ENCODE measurements at regions not wholly inside any gene's neighbourhood (a gene's known extent, or its start where the extent isn't known, plus 50 kb on each side); places are given as distances from the start of the nearest gene placed in this dataset.

GRCh38 chr4:96097040-96097607 is 257.2 kb downstream of the PDHA2 start:
- Mint-ChIP-seq H3K9me3 (peaks cover 26% of the 10 kb centered on the region; the same call in 1 of the 2 replicates), H3K4me1 (ENCODE audit: low read depth) (no peaks in the 10 kb centered on the region), H3K27me3 (ENCODE audit: insufficient read depth) (no peaks in the 10 kb centered on the region), H3K4me3 (no peak overlapping the region), H3K36me3 (ENCODE audit: low read depth) (no peaks in the 10 kb centered on the region), H3K27ac (no peak overlapping the region)
- DNase-seq: no peak
- TF ChIP-seq, protein P1, sequence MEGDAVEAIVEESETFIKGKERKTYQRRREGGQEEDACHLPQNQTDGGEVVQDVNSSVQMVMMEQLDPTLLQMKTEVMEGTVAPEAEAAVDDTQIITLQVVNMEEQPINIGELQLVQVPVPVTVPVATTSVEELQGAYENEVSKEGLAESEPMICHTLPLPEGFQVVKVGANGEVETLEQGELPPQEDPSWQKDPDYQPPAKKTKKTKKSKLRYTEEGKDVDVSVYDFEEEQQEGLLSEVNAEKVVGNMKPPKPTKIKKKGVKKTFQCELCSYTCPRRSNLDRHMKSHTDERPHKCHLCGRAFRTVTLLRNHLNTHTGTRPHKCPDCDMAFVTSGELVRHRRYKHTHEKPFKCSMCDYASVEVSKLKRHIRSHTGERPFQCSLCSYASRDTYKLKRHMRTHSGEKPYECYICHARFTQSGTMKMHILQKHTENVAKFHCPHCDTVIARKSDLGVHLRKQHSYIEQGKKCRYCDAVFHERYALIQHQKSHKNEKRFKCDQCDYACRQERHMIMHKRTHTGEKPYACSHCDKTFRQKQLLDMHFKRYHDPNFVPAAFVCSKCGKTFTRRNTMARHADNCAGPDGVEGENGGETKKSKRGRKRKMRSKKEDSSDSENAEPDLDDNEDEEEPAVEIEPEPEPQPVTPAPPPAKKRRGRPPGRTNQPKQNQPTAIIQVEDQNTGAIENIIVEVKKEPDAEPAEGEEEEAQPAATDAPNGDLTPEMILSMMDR (IDR thresholded peaks at IDR 0.05): no peak

GRCh38 chr4:96097693-96098092 is 257.8 kb downstream of the PDHA2 start:
- no peaks in the 10 kb centered on the region for H3K27me3 Mint-ChIP-seq (ENCODE audit: insufficient read depth)
- H3K36me3 Mint-ChIP-seq (ENCODE audit: low read depth): no peaks in the 10 kb centered on the region
- H3K4me1 Mint-ChIP-seq (ENCODE audit: low read depth): no peaks in the 10 kb centered on the region
- DNase-seq: no peak
- TF ChIP-seq, protein P1 (IDR thresholded peaks at IDR 0.05): no peak
- no peak overlapping the region for H3K4me3 Mint-ChIP-seq
- no peak overlapping the region for H3K27ac Mint-ChIP-seq
- H3K9me3 Mint-ChIP-seq: peaks cover 27% of the 10 kb centered on the region

- no peak overlapping the region for H3K4me3 Mint-ChIP-seq
- H3K36me3 Mint-ChIP-seq (ENCODE audit: low read depth): no peaks in the 10 kb centered on the region
- H3K9me3 Mint-ChIP-seq: peaks cover 33% of the 10 kb centered on the region
- H3K4me1 Mint-ChIP-seq (ENCODE audit: low read depth): no peaks in the 10 kb centered on the region
- no peaks in the 10 kb centered on the region for H3K27me3 Mint-ChIP-seq (ENCODE audit: insufficient read depth)
- TF ChIP-seq, protein P1 (IDR thresholded peaks at IDR 0.05): no peak
- DNase-seq: no peak
- H3K27ac Mint-ChIP-seq: no peak overlapping the region
These were observed 259.1 kb downstream of the PDHA2 start for GRCh38 chr4:96099031-96099430.

GRCh38 chr4:96102541-96103026 is 262.7 kb downstream of the PDHA2 start:
- no peak for DNase-seq
- H3K4me3 Mint-ChIP-seq: no peak overlapping the region
- no peaks in the 10 kb centered on the region for H3K4me1 Mint-ChIP-seq (ENCODE audit: low read depth)
- no peaks in the 10 kb centered on the region; the same call in 1 of the 2 replicates for H3K27me3 Mint-ChIP-seq (ENCODE audit: insufficient read depth)
- H3K27ac Mint-ChIP-seq: no peak overlapping the region
- TF ChIP-seq, protein P1 (IDR thresholded peaks at IDR 0.05): no peak
- no peaks in the 10 kb centered on the region for H3K36me3 Mint-ChIP-seq (ENCODE audit: low read depth)
- H3K9me3 Mint-ChIP-seq: peaks cover 29% of the 10 kb centered on the region

- TF ChIP-seq, protein P1 (IDR thresholded peaks at IDR 0.05): no peak
- no peak for DNase-seq
- Mint-ChIP-seq H3K36me3 (ENCODE audit: low read depth) (no peaks in the 10 kb centered on the region), H3K9me3 (peaks cover 33% of the 10 kb centered on the region), H3K4me1 (ENCODE audit: low read depth) (no peaks in the 10 kb centered on the region), H3K27me3 (ENCODE audit: insufficient read depth) (no peaks in the 10 kb centered on the region; the same call in 1 of the 2 replicates), H3K4me3 (no peak overlapping the region), H3K27ac (no peak overlapping the region)
These were observed 263.2 kb downstream of the PDHA2 start for GRCh38 chr4:96103086-96103485.
